Suprapubic skin (tissue), 4 donors: ENCODE measurements at regions not wholly inside any gene's neighbourhood (a gene's known extent, or its start where the extent isn't known, plus 50 kb on each side); places are given as distances from the start of the nearest gene placed in this dataset.

Experiments used
- POLR2A ChIP-seq, 2 donors: fragments of 450-650 bp; IDR thresholded peaks; one replicate each; pipeline ENCODE4 v1.6.1; 2017; ENCODE audit warnings: antibody characterized with exemption in 2 of 2, mild to moderate bottlenecking in 2 of 2, moderate library complexity in 2 of 2
- POLR2AphosphoS5 ChIP-seq, 3 donors: sonication (generic); formaldehyde crosslinking; IDR thresholded peaks; one replicate each; pipeline ENCODE4 v1.6.1; 2017; ENCODE audit warnings: antibody characterized with exemption in 3 of 3
- TF ChIP-seq, protein P1 (sequence below), 2 donors: fragments of 200-600 bp in 1 of 2; fragments of 450-650 bp in 1 of 2; sonication (generic) in 1 of 2; IDR thresholded peaks; one replicate each; pipeline ENCODE4 v1.5.1; 2016 to 2019; ENCODE audit warnings: antibody characterized with exemption in 2 of 2, mild to moderate bottlenecking in 1 of 2, moderate library complexity in 1 of 2

GRCh38 chr13:40126306-40127085 lies 471.0 kb downstream of the COG6 start:
- TF ChIP-seq POLR2A (IDR thresholded peaks at IDR 0.05) (no peak), POLR2AphosphoS5 (IDR thresholded peaks at IDR 0.05) (no peak)
- TF ChIP-seq, protein P1, sequence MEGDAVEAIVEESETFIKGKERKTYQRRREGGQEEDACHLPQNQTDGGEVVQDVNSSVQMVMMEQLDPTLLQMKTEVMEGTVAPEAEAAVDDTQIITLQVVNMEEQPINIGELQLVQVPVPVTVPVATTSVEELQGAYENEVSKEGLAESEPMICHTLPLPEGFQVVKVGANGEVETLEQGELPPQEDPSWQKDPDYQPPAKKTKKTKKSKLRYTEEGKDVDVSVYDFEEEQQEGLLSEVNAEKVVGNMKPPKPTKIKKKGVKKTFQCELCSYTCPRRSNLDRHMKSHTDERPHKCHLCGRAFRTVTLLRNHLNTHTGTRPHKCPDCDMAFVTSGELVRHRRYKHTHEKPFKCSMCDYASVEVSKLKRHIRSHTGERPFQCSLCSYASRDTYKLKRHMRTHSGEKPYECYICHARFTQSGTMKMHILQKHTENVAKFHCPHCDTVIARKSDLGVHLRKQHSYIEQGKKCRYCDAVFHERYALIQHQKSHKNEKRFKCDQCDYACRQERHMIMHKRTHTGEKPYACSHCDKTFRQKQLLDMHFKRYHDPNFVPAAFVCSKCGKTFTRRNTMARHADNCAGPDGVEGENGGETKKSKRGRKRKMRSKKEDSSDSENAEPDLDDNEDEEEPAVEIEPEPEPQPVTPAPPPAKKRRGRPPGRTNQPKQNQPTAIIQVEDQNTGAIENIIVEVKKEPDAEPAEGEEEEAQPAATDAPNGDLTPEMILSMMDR (IDR thresholded peaks at IDR 0.05), result no peak
